ENCODE measurements at regions not wholly inside any gene's neighbourhood (a gene's known extent, or its start where the extent isn't known, plus 50 kb on each side); places are given as distances from the start of the nearest gene placed in this dataset.

DNA sequence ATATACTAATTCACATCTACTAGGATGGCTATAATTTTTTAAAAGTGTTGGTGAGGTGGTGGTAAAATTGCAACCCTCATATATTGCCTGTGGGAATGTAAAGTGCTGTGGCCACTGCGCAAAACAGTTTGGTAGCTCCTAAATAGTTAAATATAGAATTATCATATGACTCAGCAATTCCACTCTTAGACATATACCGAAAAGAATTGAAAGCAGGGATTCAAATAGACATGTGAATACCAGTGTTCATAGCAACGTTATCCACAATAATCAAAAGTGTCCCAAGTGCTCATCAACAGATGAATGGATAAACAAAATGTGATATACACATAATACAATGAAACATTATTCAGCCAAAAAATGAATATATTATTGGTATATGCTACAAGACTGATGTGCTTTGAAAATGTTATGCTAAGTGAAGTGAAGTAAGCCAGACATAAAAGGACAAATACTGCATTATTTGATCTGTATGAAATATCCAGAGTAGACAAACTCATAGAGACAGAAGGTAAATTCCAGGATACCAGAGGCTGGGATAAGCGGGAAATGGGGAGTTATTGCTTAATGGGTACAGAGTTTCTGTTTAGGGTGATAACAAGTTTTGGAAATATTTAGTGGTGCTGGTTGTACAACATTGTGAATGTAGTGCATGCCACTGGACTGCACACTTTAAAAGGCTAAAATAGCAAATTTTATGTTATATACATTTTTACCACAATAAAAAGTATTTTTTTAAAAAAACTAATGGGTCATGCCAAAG, 342.5 kb downstream of the SEC16B start:
- no peak for DNase-seq (ENCODE audit: low read depth in 2 of 2)
- TF ChIP-seq, protein P1, sequence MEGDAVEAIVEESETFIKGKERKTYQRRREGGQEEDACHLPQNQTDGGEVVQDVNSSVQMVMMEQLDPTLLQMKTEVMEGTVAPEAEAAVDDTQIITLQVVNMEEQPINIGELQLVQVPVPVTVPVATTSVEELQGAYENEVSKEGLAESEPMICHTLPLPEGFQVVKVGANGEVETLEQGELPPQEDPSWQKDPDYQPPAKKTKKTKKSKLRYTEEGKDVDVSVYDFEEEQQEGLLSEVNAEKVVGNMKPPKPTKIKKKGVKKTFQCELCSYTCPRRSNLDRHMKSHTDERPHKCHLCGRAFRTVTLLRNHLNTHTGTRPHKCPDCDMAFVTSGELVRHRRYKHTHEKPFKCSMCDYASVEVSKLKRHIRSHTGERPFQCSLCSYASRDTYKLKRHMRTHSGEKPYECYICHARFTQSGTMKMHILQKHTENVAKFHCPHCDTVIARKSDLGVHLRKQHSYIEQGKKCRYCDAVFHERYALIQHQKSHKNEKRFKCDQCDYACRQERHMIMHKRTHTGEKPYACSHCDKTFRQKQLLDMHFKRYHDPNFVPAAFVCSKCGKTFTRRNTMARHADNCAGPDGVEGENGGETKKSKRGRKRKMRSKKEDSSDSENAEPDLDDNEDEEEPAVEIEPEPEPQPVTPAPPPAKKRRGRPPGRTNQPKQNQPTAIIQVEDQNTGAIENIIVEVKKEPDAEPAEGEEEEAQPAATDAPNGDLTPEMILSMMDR (IDR thresholded peaks at IDR 0.05; ENCODE audit: low read depth, low read length) = no peak

DNA sequence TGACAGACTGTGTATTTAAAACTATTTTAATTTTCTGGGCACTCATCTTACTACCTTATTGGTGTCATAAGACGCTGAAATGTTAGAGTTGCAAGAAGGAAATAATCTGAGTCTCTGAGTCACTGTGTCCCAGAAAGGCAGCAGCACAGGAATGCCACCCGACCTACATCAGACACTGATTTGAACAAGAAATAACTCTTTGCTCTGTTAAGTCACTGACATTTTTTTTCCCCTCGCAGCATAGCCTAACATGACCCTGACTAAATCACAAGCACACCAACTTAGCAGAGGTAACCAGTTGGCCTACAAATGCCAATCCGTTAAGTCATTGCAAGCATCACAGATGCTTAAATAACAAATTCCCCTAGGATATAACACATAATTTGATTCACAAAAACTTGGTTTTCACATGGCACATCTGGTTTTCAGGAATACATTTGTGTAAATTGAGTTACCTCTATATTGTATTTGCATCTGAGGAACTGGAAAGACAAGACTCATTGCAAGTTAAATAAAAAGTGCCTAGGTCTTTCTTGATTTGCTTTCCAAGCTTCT, 349.1 kb downstream of the SEC16B start:
- H3K4me3 ChIP-seq (replicated peaks in 1 of 2; ENCODE audit: low read depth in 2 of 2, low read length in 2 of 2) = no peak overlapping the region
- DNase-seq (ENCODE audit: low read depth in 2 of 2) = peak; percentile 16 to 33
- TF ChIP-seq, protein P1 (IDR thresholded peaks at IDR 0.05; ENCODE audit: low read depth, low read length) = no peak

More for the DNA sequence above, 342.5 kb downstream of the SEC16B start:
- H3K4me3 ChIP-seq (replicated peaks in 1 of 2; ENCODE audit: low read depth in 2 of 2, low read length in 2 of 2) = no peak overlapping the region

DNA sequence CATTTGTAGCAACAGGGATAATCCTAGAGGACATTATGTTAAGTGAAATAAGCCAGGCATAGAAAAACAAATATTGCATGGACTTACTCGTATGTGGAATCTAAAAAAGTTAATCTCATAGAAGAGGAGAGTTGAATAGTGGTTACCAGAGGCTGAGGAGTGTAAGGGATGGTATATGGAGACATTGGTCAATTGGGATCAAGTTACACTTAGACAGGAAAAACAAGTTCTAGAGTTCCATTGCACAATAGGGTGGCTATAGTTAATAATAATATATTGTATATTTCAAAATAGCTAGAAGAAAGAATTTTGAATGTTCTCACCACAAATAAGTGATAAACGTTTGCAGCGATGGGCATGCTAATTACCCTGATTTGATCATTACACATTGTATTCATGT, 354.6 kb downstream of the SEC16B start:
- TF ChIP-seq, protein P1 (IDR thresholded peaks at IDR 0.05; ENCODE audit: low read depth, low read length) = no peak
- no peak overlapping the region for H3K4me3 ChIP-seq (replicated peaks in 1 of 2; ENCODE audit: low read depth in 2 of 2, low read length in 2 of 2)
- peak in 1 of 2 donors; percentile 12 for DNase-seq (ENCODE audit: low read depth in 2 of 2)

DNA sequence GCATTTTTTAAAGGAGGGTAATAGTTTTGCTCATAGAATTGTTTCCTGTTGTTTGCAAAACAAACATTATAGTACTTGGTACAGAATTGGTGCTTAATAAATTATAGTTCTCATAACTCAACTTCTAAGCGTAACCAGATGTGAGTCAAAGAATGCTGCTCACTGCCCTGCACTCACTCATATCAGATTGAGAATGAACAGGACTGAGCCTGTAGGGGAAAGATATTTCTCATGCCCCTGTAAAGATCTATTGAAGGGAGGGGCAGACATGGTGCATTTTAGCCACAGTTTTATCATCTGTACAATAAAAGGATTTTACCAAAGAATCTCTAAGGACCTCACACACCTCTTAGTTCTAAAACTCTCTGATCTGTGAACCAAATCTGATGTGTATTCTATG, 358.5 kb downstream of the SEC16B start:
- H3K4me3 ChIP-seq (replicated peaks in 1 of 2; ENCODE audit: low read depth in 2 of 2, low read length in 2 of 2) = no peak overlapping the region
- TF ChIP-seq, protein P1 (IDR thresholded peaks at IDR 0.05; ENCODE audit: low read depth, low read length) = no peak
- DNase-seq (ENCODE audit: low read depth in 2 of 2) = no peak

DNA sequence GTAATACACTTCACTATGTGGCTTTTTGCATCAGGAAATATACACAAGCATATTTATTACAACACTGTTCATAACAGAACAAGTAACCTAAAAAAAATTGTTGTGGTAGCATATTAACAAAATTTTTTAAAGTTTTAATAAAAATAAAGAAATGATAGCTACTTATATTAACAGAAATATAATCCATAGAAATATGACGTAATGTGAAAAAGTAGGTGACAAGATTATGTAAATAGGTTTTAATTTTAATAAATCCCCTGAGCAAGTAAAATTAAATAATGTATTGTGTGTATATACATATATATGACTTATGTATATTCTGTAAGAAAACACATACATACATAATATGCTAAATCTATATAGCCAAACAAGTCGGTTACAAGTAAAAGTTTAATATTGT, 359.9 kb downstream of the SEC16B start:
- TF ChIP-seq, protein P1 (IDR thresholded peaks at IDR 0.05; ENCODE audit: low read depth, low read length) = no peak
- H3K4me3 ChIP-seq (replicated peaks in 1 of 2; ENCODE audit: low read depth in 2 of 2, low read length in 2 of 2) = no peak overlapping the region

DNA sequence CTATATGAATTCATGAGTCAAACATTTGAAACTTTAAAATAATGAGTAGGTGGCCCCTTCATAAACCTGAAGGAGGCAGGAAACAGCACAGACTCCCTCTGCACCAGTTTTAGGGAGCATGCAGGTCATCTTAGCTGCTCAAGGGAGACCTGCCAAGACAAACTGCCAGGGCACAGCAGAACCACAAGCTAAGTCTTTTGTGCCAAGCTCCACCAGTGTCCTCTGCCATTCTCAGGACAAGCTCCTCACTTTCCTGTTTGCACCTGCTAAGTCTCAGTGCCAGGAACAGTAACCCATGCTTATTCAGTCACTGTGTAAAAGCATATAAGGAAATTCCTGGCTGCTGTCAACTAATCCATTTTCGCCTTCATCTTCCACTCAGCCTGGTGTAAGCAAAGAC, 368.9 kb downstream of the SEC16B start:
- DNase-seq (ENCODE audit: low read depth in 2 of 2) = no peak
- TF ChIP-seq, protein P1 (IDR thresholded peaks at IDR 0.05; ENCODE audit: low read depth, low read length) = no peak
- H3K4me3 ChIP-seq (replicated peaks in 1 of 2; ENCODE audit: low read depth in 2 of 2, low read length in 2 of 2) = no peak overlapping the region

More for the DNA sequence above, 359.9 kb downstream of the SEC16B start:
- DNase-seq (ENCODE audit: low read depth in 2 of 2) = no peak
